GM23248 (cell line): ENCODE measurements at regions not wholly inside any gene's neighbourhood (a gene's known extent, or its start where the extent isn't known, plus 50 kb on each side); places are given as distances from the start of the nearest gene placed in this dataset.

Experiments used
- EZH2 ChIP-seq: fragments of 200-600 bp; sonication (generic); IDR thresholded peaks from 2 replicates; pipeline ENCODE4 v1.6.1; 2018; ENCODE audit warnings: antibody characterized with exemption, mild to moderate bottlenecking; ENCODE audit not compliant: insufficient read depth, poor library complexity, severe bottlenecking
- EZH2phosphoT487 ChIP-seq: fragments of 200-600 bp; sonication (generic); IDR thresholded peaks from 2 replicates; pipeline ENCODE4 v1.6.1; 2018; ENCODE audit warnings: antibody characterized with exemption, moderate library complexity, mild to moderate bottlenecking, low read depth; ENCODE audit not compliant: insufficient read depth

DNA sequence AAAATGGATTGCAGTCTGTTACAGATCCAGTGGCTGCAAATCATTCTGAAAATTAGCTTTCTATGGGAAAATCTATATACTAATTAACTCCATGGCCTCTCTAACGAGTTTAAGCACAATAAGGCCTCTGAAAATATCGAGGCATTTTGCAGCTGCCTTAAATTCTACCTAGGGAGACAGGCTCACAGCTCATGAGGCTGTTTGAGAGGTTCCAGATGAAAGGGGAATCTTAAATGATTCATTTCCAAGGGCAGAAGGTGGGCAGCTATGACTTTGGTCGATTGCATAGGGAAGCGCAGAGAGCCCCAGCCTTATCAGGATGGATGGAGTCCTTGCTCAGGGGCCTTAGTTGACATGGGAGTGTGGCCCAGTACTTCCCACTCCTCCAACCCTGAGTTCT, 216.8 kb upstream of the POU3F1 start:
- no peak for TF ChIP-seq EZH2
- TF ChIP-seq EZH2phosphoT487: no peak
